Lower leg skin (tissue), 3 donors: ENCODE measurements at regions not wholly inside any gene's neighbourhood (a gene's known extent, or its start where the extent isn't known, plus 50 kb on each side); places are given as distances from the start of the nearest gene placed in this dataset.

Experiments
- CTCF ChIP-seq, 3 donors: fragments of 450-650 bp; IDR thresholded peaks; one replicate each; pipeline ENCODE4 v1.5.1; 2016; ENCODE audit warnings: antibody characterized with exemption in 3 of 3, mild to moderate bottlenecking in 3 of 3, moderate library complexity in 2 of 3
- POLR2A ChIP-seq, 2 donors: fragments of 450-650 bp; IDR thresholded peaks; one replicate each; pipeline ENCODE4 v1.6.1; 2016 to 2017; ENCODE audit warnings: antibody characterized with exemption in 2 of 2, mild to moderate bottlenecking in 1 of 2, moderate library complexity in 1 of 2

- TF ChIP-seq CTCF (IDR thresholded peaks at IDR 0.05) (no peak), POLR2A (IDR thresholded peaks at IDR 0.05) (no peak)
These were observed 119.5 kb upstream of the SHISA6 start for GRCh38 chr17:11121341-11121985.
